ENCODE measurements at regions not wholly inside any gene's neighbourhood (a gene's known extent, or its start where the extent isn't known, plus 50 kb on each side); places are given as distances from the start of the nearest gene placed in this dataset.

- DNase-seq = no peak
Observed at GRCh38 chr1:209367061-209367772, 216.3 kb upstream of the CAMK1G start.

- DNase-seq = no peak
Observed at GRCh38 chr1:209368864-209369598, 214.5 kb upstream of the CAMK1G start.

- no peak for DNase-seq
Observed at GRCh38 chr1:209370241-209370995, 213.1 kb upstream of the CAMK1G start.

- no peak for DNase-seq
Observed at GRCh38 chr1:209375097-209375496, 208.4 kb upstream of the CAMK1G start.

- no peak for DNase-seq
Observed at GRCh38 chr1:209375671-209376365, 207.7 kb upstream of the CAMK1G start.

GRCh38 chr1:209376774-209377173, 206.7 kb upstream of the CAMK1G start:
- DNase-seq = no peak

GRCh38 chr1:209377995-209378394, 205.5 kb upstream of the CAMK1G start:
- DNase-seq = no peak

- DNase-seq = no peak
Observed at GRCh38 chr1:209379280-209379679, 204.2 kb upstream of the CAMK1G start.

GRCh38 chr1:209380420-209380819, 203.1 kb upstream of the CAMK1G start:
- no peak for DNase-seq

- no peak for DNase-seq
Observed at GRCh38 chr1:209382231-209383100, 201.0 kb upstream of the CAMK1G start.

GRCh38 chr1:209383422-209383821, 200.1 kb upstream of the CAMK1G start:
- no peak for DNase-seq

GRCh38 chr1:209383907-209384709, 199.4 kb upstream of the CAMK1G start:
- DNase-seq = no peak

- DNase-seq = no peak
Observed at GRCh38 chr1:209384710-209385550, 198.6 kb upstream of the CAMK1G start.

- no peak for DNase-seq
Observed at GRCh38 chr1:209386156-209386555, 197.4 kb upstream of the CAMK1G start.

GRCh38 chr1:209387271-209387968, 196.1 kb upstream of the CAMK1G start:
- no peak for DNase-seq

GRCh38 chr1:209387969-209388329, 195.6 kb upstream of the CAMK1G start:
- no peak for DNase-seq

- no peak for DNase-seq
Observed at GRCh38 chr1:209388358-209388757, 195.2 kb upstream of the CAMK1G start.

- no peak for DNase-seq
Observed at GRCh38 chr1:209389258-209389657, 194.3 kb upstream of the CAMK1G start.

- DNase-seq = no peak
Observed at GRCh38 chr1:209389975-209390374, 193.5 kb upstream of the CAMK1G start.

GRCh38 chr1:209390764-209391163, 192.8 kb upstream of the CAMK1G start:
- DNase-seq = no peak

All from NCI-H524 treated with DMSO at 0.1 percent for 48 hours (cell line).